ENCODE measurements at regions not wholly inside any gene's neighbourhood (a gene's known extent, or its start where the extent isn't known, plus 50 kb on each side); places are given as distances from the start of the nearest gene placed in this dataset.

DNA sequence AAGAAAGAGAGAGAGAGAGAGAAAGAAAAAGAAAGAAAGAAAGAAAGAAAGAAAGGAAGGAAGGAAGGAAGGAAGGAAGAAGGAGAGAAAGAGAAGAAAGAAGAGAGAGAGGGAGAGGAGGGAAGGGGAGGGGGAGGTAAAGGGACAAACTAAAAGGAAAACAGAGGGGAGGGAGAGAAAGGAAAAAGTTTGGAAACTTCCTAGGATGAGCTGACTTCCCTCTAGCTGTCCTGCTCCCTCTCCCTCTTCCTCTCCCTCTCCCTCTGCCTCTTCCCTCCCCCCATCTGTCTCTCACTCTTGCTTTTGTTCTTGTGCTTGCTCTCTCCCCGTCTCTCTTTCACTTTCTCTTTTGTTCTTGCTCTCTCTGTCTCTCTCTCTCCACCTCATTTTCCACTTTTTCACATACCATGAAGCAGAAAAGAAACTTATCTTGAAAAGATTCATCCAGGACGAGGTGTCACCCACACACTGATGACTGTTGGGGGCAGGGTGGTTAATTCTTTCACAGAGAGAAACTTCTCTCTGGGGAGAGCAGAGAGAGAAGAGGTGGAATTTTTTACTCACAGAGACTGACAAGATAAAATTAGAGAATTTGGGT, 56.4 kb upstream of the DUSP22 start:
- TF ChIP-seq, protein P1, sequence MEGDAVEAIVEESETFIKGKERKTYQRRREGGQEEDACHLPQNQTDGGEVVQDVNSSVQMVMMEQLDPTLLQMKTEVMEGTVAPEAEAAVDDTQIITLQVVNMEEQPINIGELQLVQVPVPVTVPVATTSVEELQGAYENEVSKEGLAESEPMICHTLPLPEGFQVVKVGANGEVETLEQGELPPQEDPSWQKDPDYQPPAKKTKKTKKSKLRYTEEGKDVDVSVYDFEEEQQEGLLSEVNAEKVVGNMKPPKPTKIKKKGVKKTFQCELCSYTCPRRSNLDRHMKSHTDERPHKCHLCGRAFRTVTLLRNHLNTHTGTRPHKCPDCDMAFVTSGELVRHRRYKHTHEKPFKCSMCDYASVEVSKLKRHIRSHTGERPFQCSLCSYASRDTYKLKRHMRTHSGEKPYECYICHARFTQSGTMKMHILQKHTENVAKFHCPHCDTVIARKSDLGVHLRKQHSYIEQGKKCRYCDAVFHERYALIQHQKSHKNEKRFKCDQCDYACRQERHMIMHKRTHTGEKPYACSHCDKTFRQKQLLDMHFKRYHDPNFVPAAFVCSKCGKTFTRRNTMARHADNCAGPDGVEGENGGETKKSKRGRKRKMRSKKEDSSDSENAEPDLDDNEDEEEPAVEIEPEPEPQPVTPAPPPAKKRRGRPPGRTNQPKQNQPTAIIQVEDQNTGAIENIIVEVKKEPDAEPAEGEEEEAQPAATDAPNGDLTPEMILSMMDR (IDR thresholded peaks at IDR 0.05): no peak
- TF ChIP-seq EP300 (IDR thresholded peaks at IDR 0.05) (no peak), POLR2A (IDR thresholded peaks at IDR 0.05) (no peak)
